ACC112 (cell line): ENCODE measurements at regions not wholly inside any gene's neighbourhood (a gene's known extent, or its start where the extent isn't known, plus 50 kb on each side); places are given as distances from the start of the nearest gene placed in this dataset.

ENCODE experiments used
- H2AFZ ChIP-seq: fragments of 200-600 bp; sonication (generic); one replicate; pipeline ENCODE4 v1.6.0; 2017; ENCODE audit warnings: antibody characterized with exemption, low read length; ENCODE audit not compliant: unreplicated experiment
- H3K27ac ChIP-seq: fragments of 200-600 bp; sonication (generic); 2 replicates; pipeline ENCODE4 v1.5.1; 2014; ENCODE audit warnings: low read depth, mild to moderate bottlenecking, antibody characterized with exemption, low read length, moderate library complexity
- H3K27me3 ChIP-seq: fragments of 200-600 bp; sonication (generic); 2 replicates; pipeline ENCODE4 v1.6.1; 2014; ENCODE audit warnings: mild to moderate bottlenecking, antibody characterized with exemption, low read length, moderate library complexity, mixed read lengths; ENCODE audit not compliant: insufficient read depth
- H3K36me3 ChIP-seq: fragments of 200-600 bp; sonication (generic); 2 replicates; pipeline ENCODE4 v1.6.1; 2016; ENCODE audit warnings: mild to moderate bottlenecking, antibody characterized with exemption, low read length, moderate library complexity, mixed read lengths; ENCODE audit not compliant: insufficient read depth
- H3K4me1 ChIP-seq: fragments of 200-600 bp; sonication (generic); one replicate; pipeline ENCODE4 v1.6.1; 2016; ENCODE audit warnings: low read length, mixed read lengths; ENCODE audit not compliant: insufficient read depth, unreplicated experiment, control insufficient read depth
- H3K4me3 ChIP-seq: fragments of 200-600 bp; sonication (generic); 2 replicates; pipeline ENCODE4 v1.5.1; 2014; ENCODE audit warnings: mild to moderate bottlenecking, low read depth, low read length
- H3K79me2 ChIP-seq: fragments of 200-600 bp; sonication (generic); one replicate; pipeline ENCODE4 v1.6.0; 2016; ENCODE audit warnings: low read length; ENCODE audit not compliant: control insufficient read depth, unreplicated experiment, insufficient read depth

DNA sequence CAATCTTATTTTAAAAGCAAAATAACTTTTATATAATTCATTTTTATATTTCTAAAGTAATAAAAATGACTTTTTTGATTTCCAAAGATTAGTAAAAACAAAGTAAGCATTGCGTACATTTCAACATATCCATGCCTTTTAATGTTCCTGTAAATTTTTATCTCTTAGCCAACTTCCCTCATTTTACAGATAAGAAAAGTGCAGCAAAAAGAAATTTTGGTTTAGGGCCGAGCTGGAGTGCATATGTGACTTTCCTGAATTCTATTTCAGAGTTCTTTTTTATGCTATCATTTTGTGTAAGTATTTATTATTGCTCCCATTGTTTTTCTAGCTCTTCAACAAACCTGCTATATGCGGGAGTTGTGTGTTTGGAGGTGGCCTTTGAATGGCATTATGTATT, 195.3 kb downstream of the NHLRC3 start:
- Histone ChIP-seq H3K79me2 (no peaks in the 10 kb centered on the region), H3K27me3 (peaks cover 40% of the 10 kb centered on the region), H3K4me1 (no peaks in the 10 kb centered on the region), H3K36me3 (no peaks in the 10 kb centered on the region), H3K4me3 (no peak overlapping the region), H3K27ac (no peak overlapping the region), H2AFZ (no peak overlapping the region)

DNA sequence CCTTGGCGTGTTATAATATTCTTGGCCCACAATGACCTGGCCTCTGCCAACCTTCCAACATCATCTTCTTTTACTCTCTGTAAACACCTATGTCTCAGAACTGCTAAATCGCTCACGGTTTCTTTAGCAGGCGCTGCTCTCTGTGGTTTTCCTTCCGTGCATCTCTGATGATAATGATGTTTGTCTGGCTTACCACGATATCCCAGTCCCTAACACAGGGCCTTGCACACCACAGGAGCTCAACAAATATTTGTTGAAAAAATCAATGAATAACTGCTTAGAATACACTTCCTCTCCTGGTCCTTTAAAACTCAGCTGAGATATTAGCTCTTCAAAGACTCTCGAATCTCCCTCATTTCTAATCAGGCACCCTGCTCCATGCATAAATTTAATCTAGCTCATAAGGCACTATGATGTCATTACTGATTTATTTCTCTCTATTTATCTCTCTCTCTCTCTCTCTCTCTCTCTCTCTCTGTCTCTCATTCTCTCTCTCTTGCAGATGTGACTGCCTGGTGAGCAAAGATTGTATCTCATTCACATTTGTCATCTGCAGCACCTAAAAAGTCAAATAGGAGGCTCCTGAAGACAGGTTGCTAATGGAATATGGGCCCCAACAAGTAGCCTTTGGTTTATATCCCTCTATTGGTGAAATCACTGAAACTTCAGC, 206.4 kb downstream of the NHLRC3 start:
- Histone ChIP-seq H2AFZ (no peak overlapping the region), H3K79me2 (no peaks in the 10 kb centered on the region), H3K4me1 (no peaks in the 10 kb centered on the region), H3K27me3 (peaks cover 20% of the 10 kb centered on the region; the same call in 1 of the 2 replicates), H3K36me3 (no peaks in the 10 kb centered on the region), H3K27ac (no peak overlapping the region), H3K4me3 (no peak overlapping the region)

DNA sequence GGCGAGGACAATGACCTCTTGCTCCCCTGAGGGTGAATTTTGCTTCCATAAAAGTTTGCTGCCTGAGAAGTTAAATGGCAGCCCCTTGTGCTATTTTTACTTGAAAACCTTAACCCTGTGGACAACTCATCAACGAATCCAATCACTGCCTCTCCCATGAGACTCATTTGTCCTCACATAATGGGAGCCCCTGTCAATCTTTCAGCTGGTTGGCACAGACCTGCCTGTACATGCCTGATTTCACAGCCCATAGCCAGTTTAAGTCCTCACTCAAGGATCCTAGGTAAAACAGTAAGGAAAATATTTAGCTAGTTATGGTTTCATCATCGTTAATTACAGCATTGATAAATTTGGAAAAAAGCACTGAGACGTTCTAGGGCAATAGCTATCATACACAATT, 207.4 kb downstream of the NHLRC3 start:
- peaks cover 16% of the 10 kb centered on the region; the same call in 1 of the 2 replicates for H3K27me3 ChIP-seq

DNA sequence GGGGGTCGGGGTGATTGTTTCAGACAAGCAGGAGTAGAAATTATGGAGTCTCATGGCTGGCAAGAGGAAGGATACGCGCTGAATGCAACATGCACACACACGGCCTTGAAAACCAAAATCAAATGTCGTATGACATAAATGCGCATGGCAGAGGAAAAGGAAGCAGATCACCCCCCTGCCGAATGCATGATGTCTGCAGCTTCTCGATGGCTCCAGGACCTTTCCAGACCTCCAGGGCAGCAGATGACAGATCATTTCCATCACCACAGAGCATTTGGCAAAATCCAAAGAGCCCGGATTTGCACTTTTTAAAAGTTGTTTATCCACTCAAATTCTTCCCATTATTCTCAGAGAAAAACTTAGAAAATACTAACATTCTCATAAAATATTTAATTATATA, 211.7 kb downstream of the NHLRC3 start:
- Histone ChIP-seq H2AFZ (no peak overlapping the region), H3K4me3 (no peak overlapping the region), H3K27ac (no peak overlapping the region), H3K36me3 (no peaks in the 10 kb centered on the region), H3K79me2 (no peaks in the 10 kb centered on the region), H3K4me1 (peaks cover 6% of the 10 kb centered on the region), H3K27me3 (no peaks in the 10 kb centered on the region)

More for the DNA sequence above, 207.4 kb downstream of the NHLRC3 start:
- Histone ChIP-seq H3K4me3 (no peak overlapping the region), H2AFZ (no peak overlapping the region), H3K79me2 (no peaks in the 10 kb centered on the region), H3K36me3 (no peaks in the 10 kb centered on the region), H3K4me1 (no peaks in the 10 kb centered on the region), H3K27ac (no peak overlapping the region)

DNA sequence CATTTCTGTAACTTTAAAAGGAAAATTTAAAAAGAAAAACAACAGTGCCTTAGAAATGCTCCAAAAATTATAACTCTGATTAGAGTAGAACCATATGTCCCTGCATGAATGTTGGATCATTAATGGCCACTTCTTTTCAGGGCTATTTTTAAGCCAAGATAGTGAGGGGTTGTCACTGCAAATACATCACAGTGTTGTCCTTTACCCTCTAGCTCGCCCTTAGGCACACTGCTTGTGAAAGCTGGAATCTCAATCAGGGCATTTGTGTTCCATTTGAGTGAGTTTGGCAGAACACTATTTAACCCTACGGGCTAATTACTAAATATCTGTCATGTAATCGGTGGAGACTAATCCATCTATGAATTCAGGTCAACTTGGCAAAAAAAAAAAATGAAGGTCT, 212.2 kb downstream of the NHLRC3 start:
- no peak overlapping the region for H3K4me3 ChIP-seq
- H3K27me3 ChIP-seq: no peaks in the 10 kb centered on the region
- no peaks in the 10 kb centered on the region for H3K79me2 ChIP-seq
- peaks cover 6% of the 10 kb centered on the region for H3K4me1 ChIP-seq
- H2AFZ ChIP-seq: no peak overlapping the region
- no peaks in the 10 kb centered on the region for H3K36me3 ChIP-seq
- no peak overlapping the region for H3K27ac ChIP-seq

DNA sequence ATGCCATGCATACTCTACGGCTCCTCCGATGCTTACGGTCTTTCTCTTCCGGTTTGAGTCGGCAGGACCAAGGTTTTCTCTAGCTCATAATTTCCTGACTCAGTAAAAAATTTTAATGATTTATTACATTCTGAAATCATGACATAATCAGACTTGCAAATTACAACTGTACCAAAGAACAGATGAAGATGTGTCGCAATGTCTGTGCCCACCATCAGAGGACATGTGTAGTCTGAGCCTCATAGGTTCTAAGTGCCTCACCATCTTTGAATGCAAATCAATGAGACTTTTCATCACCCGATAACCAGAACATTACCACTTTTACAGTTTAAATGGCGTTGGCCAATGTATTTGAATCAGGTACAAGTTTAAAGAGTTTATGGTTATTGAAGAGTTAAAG, 213.1 kb downstream of the NHLRC3 start:
- Histone ChIP-seq H3K27ac (no peak overlapping the region), H3K79me2 (no peaks in the 10 kb centered on the region), H3K27me3 (no peaks in the 10 kb centered on the region), H3K36me3 (no peaks in the 10 kb centered on the region), H2AFZ (no peak overlapping the region), H3K4me1 (peaks cover 6% of the 10 kb centered on the region), H3K4me3 (no peak overlapping the region)

DNA sequence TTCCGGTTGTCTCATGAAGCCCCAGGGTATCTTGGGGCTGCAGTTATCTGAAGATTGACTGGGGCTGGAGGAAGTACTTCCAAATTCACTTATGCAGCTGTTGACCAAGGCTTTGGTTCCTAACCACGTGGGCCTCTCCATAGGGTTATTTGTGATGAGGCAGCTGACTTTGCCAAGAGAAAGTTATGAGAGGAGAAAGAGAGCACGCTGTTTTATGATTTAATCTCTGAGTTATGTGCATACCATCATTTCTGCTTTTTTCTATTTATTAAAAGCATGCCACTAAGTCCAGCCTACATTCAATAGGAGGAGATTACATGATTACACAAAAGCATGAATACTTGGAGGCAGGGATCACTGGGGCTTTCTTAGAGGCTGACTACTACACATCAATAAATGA, 215.5 kb downstream of the NHLRC3 start:
- H3K4me3 ChIP-seq: no peak overlapping the region
- H3K4me1 ChIP-seq: peaks cover 6% of the 10 kb centered on the region
- no peaks in the 10 kb centered on the region for H3K79me2 ChIP-seq
- no peaks in the 10 kb centered on the region for H3K27me3 ChIP-seq
- H2AFZ ChIP-seq: no peak overlapping the region
- no peak overlapping the region for H3K27ac ChIP-seq
- H3K36me3 ChIP-seq: no peaks in the 10 kb centered on the region

DNA sequence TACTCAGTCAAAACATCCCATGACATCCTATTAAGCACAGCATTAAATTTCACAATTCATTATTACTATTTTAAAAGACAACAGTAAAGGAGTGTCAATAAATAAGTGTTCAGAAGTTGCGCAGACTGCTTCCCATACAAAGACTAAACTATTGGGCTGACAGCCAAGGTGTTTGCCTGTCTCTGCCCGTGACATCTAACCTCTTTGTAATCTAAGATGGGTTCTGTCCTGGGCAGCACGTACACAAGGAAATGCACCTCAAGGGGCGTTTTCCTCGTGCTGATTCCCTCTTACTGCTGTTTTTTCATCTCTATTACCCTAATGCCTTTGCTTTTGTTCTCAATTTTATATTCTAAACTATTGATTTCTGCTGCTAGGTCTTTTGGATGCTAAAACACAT, 216.3 kb downstream of the NHLRC3 start:
- H3K4me3 ChIP-seq: no peak overlapping the region

DNA sequence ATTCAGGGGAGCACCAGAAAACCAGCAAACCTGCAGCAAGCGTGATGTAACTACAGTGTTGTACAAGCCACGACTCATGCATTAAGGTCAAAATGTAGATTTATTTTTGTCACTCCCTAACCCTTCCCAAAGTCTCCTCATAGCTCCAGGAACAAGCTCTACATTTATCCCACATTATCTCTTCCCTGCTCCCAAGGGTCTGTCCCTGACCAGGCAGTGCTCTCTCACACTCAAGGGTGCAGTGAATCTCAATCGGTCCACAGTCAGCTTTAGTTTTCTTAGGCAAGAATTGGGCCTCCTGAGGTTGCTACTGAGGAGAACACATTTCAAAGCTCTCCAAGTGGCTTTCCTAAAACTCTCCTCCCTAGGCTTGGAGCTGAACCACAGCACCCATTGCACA, 219.4 kb downstream of the NHLRC3 start:
- Histone ChIP-seq H3K27me3 (no peaks in the 10 kb centered on the region), H3K79me2 (no peaks in the 10 kb centered on the region), H3K4me1 (peaks cover 6% of the 10 kb centered on the region), H3K36me3 (no peaks in the 10 kb centered on the region), H3K27ac (no peak overlapping the region), H3K4me3 (no peak overlapping the region), H2AFZ (no peak overlapping the region)

More for the DNA sequence above, 216.3 kb downstream of the NHLRC3 start:
- Histone ChIP-seq H3K27me3 (no peaks in the 10 kb centered on the region), H2AFZ (no peak overlapping the region), H3K27ac (no peak overlapping the region), H3K79me2 (no peaks in the 10 kb centered on the region), H3K4me1 (peaks cover 6% of the 10 kb centered on the region), H3K36me3 (no peaks in the 10 kb centered on the region)

DNA sequence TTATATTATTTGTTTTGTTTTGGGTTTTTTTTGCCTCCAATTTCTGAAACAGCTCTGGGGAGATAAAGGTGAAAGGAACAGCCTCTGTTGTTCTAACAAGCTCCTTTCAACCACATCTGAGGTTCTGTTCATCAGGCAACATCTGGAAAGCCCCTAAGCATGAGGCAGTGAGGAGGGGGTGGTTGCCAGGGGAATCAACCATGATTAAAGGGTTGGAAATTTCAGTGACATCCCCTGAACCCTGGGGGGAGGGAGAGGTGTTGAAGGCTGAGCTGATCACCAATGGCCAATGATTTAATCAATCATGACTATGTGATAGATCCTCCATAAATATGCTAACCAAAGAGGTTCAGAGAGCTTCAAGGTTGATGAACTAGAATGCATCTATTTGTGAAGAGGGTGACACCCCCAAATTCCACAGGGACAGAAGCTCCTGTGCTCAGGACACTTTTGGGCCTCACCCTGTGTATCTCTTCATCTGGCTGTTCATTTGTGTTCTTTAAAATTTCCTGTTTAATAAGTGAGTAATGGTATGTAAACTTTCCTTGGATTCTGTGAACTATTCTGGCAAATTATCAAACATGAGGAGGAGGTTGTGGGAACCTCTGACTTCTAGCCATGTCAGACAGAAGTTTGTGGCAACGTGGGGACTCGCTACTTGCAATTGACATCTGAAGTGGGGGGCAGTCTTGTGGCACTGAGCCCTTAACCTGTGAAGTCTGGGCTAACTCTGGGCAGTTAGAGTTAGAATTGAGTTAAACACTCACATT, 221.3 kb downstream of the NHLRC3 start:
- Histone ChIP-seq H3K36me3 (no peaks in the 10 kb centered on the region), H3K27me3 (no peaks in the 10 kb centered on the region), H3K79me2 (no peaks in the 10 kb centered on the region)

DNA sequence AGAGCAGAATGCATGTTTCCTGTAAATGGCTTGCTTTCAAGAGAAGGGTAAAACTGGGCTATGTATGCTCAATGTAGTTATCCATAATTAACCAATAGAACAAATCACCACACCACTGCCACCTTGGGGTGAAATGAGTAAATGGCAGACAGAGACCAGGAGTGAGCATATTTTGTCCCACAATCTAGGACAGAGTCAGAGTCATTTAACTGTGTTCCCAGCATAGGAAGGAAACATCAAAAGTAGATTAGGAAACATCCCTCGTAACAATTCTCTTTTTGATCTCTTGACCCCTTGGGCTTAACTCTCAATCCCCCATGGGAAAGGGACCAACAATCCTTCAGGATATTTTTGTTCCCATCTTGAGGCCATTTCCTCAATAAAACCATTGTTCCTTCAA, 224.8 kb downstream of the NHLRC3 start:
- Histone ChIP-seq H2AFZ (no peak overlapping the region), H3K36me3 (no peaks in the 10 kb centered on the region), H3K4me3 (no peak overlapping the region), H3K79me2 (no peaks in the 10 kb centered on the region), H3K27ac (no peak overlapping the region), H3K27me3 (no peaks in the 10 kb centered on the region), H3K4me1 (no peaks in the 10 kb centered on the region)

More for the DNA sequence above, 221.3 kb downstream of the NHLRC3 start:
- no peak overlapping the region for H2AFZ ChIP-seq
- no peaks in the 10 kb centered on the region for H3K4me1 ChIP-seq
- H3K4me3 ChIP-seq: no peak overlapping the region
- H3K27ac ChIP-seq: no peak overlapping the region
